CD4-positive, alpha-beta T cell treated with Interleukin-21 for 1 hour (primary cell): ENCODE measurements at regions not wholly inside any gene's neighbourhood (a gene's known extent, or its start where the extent isn't known, plus 50 kb on each side); places are given as distances from the start of the nearest gene placed in this dataset.
A peak's percentile ranks its signal among the peaks of the same experiment; 100 is the strongest.

Experiments used
- DNase-seq: peaks from one replicate; pipeline ENCODE4 v3.0.0-alpha.2; 2020

DNA sequence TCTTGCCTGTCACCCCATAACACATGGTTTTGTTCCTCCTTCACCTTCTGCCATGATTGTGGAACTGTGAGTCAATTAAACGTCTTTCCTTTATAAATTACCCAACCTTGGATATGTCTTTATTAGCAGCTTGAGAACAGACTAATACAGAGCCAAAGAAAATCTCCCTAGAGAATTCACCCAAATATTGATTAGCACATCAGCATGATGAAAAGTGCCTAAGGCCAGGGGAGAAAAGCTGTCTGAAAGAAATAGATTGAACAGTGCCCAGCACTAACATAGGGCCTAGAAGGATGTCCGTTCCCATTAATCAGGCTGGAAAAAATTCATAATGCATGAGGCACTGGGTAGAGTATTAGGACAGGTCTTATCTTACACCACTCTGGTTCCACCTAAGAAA is 111.9 kb upstream of the CALN1 start:
- DNase-seq, result no peak

DNA sequence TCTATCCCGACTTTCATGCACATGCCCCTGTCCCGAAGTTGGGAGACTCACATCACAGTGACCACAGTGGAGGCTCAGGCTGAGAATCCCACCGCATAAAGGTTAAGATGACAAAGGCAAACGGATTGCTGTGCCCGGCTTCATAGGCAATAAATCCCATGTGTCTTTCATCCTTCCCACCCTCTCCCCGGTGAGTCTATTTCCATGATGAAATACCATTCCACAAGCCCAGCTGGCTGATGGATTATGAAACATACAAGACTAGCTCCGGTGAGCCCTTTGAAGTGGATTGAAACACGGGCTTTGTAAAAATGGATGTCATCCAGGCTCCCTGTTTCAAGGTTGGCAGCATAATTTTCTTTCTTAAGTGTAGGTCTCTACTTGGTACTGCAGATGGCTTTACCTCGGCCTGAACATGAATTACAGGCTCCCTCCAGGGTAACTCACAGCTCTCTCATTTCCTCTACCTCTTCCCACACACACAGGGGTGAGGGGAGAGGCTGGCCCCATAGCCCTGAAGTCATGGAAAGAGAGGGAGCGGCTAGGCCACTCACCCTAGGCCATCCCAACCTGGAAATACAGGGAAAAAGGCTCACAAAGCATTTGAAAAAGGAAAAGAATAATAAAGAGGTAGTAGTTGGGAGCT is 92.0 kb upstream of the CALN1 start:
- no peak for DNase-seq

DNA sequence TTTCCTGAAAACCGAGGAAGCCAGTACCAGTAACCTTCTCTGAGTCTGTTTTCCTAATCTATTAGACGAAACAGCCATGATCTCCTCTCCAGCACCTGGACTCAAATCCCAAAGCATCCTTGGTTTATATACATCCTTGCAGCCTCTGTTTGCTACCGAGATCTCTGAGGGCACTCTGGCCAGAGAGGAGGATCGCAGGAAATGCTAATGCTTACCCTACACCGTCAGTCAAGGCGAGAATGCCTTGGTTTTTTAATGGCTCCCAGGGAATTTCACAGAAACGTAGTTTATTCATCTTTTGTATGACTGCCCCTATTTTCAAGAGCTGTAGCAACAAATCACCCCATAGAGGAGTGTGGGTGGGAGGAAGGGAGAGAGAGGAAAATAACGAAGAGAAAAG is 91.5 kb upstream of the CALN1 start:
- no peak for DNase-seq

DNA sequence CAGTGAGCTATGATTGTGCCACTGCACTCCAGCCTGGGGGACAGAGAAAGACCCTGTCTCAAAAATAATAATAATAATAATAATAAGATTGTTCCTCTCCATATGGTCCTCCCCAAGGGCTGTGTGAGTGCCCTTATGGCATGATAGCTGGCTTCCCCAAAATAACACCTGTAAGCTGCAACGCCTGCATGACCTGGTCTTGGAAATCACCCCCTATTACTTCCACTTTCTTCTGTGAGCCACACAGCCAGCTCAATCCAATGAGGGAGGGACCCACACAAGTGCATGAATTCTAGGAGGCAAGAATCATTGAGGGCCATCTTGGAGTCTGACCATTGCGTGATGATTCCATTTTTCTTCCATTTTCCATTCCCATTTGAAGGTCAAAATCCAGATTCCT is 82.7 kb upstream of the CALN1 start:
- DNase-seq, result no peak

DNA sequence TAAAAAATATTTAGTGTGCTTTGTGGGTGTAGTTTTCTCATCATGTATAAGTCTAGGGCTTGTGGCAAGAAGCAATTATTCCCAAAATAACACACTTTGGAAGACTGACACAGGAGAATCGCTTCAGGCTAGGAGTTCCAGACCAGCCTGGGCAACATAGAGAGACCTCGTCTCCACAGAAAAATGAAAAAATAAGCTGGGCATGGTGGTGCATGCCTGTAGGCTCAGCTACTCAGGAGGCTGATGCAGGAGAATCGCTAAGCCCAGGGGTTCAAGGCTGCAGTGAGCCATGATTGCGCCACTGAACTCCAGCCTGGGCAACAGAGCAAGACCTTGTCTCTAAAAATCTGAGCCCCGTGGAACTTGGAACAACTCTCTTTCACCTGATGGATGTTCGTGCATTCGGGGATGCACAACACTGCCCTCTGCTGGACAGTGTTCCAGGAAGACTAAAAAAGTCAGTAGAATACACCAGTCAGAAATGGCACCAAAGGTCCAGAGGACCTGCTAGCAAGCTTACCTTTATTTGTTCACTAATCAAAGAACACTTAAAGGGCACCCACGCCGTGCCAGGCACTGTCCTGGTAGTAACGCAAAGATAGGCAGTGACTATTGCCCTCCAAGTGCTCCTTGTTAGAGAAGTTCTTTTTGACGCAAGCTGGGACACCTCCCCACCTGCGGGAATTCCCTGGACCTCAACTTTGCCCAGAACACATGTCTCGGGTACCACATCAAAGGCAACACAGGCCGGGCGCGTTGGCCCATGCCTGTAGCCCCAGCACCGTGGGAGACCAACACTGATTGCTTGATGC is 81.9 kb upstream of the CALN1 start:
- peak; percentile 26 for DNase-seq

DNA sequence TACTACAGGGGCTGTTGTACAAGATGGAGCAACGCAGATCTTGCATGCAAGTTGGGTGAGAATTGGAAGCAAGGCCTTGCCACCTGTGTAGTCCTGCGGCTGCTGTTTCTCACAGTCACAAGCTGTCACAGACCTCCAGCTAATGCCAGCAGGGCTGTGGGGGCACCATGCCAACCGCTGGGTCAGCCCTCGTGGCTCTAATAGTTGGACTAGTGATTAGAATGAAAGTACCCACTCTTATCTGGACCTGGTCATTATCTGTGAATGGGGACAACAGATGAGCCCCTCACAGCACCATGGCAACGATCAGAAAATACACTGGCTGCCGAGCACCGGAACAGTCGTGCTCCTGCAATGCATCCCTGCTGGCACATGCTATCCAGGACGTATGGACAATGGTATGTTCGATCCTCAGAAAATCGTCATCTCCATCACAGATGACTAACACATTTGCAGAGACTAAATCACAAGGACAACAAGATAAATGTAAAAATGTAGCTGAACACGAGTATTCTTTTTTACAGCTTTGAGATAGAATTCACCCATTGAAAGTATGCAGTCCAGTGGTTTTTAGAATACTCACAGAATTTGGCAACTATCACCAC is 80.4 kb upstream of the CALN1 start:
- DNase-seq, result no peak

DNA sequence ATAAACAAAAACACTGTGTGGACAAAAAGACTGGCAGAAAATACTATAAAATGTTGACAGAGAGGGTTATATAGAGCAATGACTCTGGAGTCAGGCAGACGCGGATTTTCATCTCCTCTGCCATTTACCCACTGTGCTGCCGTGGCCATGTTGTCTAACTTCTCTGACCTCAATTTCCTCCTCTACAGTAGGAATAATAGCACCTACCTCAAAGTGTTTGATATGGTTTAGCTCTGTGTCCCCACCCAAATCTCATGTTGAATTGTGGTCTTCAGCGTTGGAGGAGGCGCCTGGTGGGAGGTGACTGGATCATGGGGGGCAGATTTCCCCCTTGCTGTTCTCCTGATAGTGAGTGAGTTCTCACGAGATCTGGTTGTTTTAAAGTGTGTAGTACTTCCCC is 78.2 kb upstream of the CALN1 start:
- DNase-seq, result no peak

DNA sequence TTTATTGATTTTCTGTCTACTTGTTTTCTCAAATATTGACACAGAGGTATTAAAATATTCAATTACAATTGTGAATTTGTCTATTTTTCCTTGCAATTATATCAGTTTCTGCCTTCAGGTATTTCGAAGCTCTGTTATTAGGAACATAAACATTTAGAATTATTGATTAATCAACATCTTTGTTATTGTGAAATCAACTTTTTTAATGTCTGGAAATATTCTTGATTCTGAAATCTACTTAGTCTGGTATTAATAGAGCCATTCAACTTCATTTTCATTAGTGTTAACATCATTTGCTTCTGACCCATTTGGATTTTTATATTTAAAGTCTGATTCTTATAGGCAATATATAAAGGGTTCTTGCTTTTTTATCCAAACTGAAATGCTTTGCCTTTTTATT is 69.8 kb upstream of the CALN1 start:
- no peak for DNase-seq

DNA sequence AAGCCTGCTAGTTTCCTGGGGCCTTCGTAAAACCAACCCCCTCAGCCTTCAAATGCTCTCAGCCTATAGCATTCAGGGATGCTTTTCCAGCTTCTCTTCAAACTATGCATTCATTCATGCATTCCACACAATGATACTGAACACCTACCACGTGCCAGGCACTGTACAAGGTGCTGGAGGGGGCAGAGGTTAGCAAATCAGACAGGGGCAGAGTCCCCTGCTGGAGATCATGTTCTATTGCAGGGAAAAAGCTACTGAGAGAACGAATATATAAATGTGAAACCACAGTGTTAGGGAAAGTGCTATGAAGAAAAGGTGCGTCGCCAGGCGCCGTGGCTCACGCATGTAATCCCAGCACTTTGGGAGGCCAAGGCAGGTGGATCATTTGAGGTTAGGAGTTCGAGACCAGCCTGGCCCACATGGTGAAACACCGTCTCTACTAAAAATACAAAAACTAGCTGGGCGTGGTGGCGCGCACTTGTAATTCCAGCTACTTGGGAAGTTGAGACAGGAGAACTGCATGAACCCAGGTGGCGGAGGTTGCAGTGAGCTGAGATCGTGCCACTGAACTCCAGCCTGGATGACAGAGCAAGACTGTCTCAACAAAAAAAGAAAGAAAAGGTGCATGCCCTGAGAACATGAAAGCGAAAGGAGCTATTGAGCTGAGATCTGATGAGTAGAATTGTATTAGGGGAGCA is 64.6 kb upstream of the CALN1 start:
- DNase-seq, result no peak

DNA sequence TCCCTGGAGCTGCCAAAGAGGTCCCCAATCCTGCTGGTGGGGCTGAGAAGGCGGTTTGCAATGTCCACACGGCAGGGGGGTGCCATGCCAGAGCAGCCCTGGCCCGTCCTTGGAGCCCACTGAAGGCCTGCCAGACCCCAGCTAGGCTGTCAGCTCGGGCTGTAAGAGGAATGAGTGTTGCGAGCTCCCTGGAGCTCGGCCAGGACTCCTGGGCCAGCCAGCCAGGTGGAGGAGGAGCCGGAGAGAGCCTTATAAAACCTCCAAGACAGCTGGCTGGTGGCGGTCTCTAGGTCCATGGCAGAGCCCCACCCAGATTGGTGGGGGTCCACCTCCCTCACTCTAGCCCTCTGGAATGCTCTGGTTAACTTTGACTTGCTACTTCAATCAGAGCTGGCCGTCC is 55.1 kb upstream of the CALN1 start:
- DNase-seq, result no peak

DNA sequence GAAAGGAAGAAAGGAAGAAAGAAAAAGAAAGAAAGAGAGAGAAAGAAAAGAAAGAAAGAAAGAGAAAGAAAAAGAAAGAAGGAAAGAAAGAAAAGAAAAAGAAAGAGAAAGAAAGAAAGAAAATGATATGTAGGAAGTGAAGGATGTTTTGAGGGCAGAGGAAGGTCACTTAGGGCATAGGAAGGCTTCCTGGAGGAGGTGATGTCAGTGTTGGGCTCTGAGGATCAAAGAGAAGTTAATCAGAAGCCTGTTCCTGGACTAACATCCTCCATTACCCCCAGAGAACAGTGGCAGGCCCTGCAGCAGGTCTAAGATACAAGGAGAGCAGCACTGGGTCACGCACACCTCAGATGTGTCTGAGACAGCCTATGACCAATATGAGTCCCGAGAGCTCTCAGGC is 54.7 kb upstream of the CALN1 start:
- no peak for DNase-seq

DNA sequence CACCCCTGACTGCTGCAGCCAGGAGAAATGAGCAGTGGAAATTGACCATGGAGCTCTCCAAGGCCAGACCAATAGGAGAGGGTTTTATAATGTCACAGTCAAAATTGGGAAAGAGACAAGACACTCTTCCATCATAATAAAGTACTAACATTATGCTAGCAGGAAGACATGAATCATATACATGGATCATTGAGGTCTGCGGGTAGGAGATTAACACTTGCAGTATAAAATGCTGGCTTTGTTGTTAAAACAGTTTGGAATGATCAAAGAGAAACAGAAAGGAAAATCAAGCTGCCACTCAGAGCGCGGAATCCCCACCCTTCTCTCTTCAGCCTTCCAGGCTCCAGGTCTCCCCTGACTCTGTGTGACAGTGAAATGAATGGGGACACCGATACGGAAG is 53.4 kb upstream of the CALN1 start:
- no peak for DNase-seq

DNA sequence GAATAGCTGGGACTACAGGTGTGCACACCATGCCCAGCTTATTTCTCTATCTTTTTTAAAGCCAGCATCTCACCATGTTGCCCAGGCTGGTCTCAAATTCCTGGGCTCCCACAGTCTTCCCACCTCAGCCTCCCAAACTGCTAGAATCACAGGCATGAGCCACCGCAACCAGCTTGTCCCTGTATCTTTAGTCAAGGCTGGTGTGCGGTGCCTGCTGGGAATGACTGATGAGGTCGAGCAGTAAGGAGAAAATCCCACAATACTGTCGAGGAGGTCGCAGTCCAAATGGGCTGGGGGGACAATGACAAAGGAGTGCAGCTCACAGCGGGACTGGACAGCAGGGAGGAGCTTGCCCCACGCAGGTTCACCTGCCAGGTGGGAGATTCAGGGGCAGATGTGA is 50.2 kb upstream of the CALN1 start:
- no peak for DNase-seq
